H1 (cell line): ENCODE measurements at regions not wholly inside any gene's neighbourhood (a gene's known extent, or its start where the extent isn't known, plus 50 kb on each side); places are given as distances from the start of the nearest gene placed in this dataset.

Experiments
- BCL11A ChIP-seq, 2 experiments: IDR thresholded peaks; one replicate each; pipeline ENCODE4 v1.6.1; 2011; ENCODE audit warnings: low read depth in 2 of 2, low read length in 2 of 2, mild to moderate bottlenecking in 2 of 2
- CBX5 ChIP-seq: fragments of 300-800, 300-1000 bp; sonication (generic); IDR thresholded peaks from 2 replicates; pipeline ENCODE4 v1.7.1; 2016; ENCODE audit warnings: antibody characterized with exemption, low read length, low read depth
- CHD2 ChIP-seq: IDR thresholded peaks from 2 replicates; pipeline ENCODE4 v1.6.1; 2012; ENCODE audit warnings: low read length, improper control_type of control experiment
- CTCF ChIP-seq, 3 experiments: IDR thresholded peaks; 1 replicate in 2 of 3; 2 replicates in 1 of 3; pipeline versions ENCODE4 v1.5.1 to v1.6.1; 2011; ENCODE audit warnings: low read length in 3 of 3, mild to moderate bottlenecking in 3 of 3, inconsistent platforms in 2 of 3, low read depth in 1 of 3, moderate library complexity in 1 of 3; ENCODE audit not compliant: insufficient read depth in 1 of 3; ENCODE audit errors: control extremely low read depth in 1 of 3
- EP300 ChIP-seq, 2 experiments: IDR thresholded peaks; 1 replicate in 1 of 2; 2 replicates in 1 of 2; pipeline ENCODE4 v1.6.1; 2011 to 2012; ENCODE audit warnings: low read depth in 2 of 2, low read length in 2 of 2, mild to moderate bottlenecking in 2 of 2, borderline replicate concordance in 1 of 2, inconsistent platforms in 1 of 2, moderate library complexity in 1 of 2
- GABPA ChIP-seq: IDR thresholded peaks from 2 replicates; pipeline ENCODE4 v1.6.1; 2011; ENCODE audit warnings: mild to moderate bottlenecking, low read length, moderate library complexity, borderline replicate concordance; ENCODE audit not compliant: insufficient read depth
- MAFK ChIP-seq: IDR thresholded peaks from 2 replicates; pipeline ENCODE4 v1.6.1; 2012; ENCODE audit warnings: low read depth, mild to moderate bottlenecking, improper control_type of control experiment, low read length
- NRF1 ChIP-seq: IDR thresholded peaks from 2 replicates; pipeline ENCODE4 v1.6.1; 2011; ENCODE audit warnings: mild to moderate bottlenecking, low read depth, low read length, improper control_type of control experiment
- POLR2A ChIP-seq, 2 experiments: IDR thresholded peaks; 1 replicate in 1 of 2; 2 replicates in 1 of 2; pipeline ENCODE4 v1.6.1; 2011; ENCODE audit warnings: low read depth in 2 of 2, low read length in 2 of 2, mild to moderate bottlenecking in 2 of 2; ENCODE audit errors: control extremely low read depth in 1 of 2
- POU5F1 ChIP-seq: IDR thresholded peaks from 2 replicates; pipeline ENCODE4 v1.6.1; 2011; ENCODE audit warnings: low read depth, mild to moderate bottlenecking, low read length, moderate library complexity

- TF ChIP-seq NRF1 (no peak), CTCF (IDR thresholded peaks at IDR 0.05; ENCODE audit: control extremely low read depth in 1 of 3, insufficient read depth in 1 of 3, low read depth in 1 of 3, low read length in 3 of 3) (no peak), POU5F1 (no peak), MAFK (no peak), BCL11A (IDR thresholded peaks at IDR 0.05; ENCODE audit: low read depth in 2 of 2, low read length in 2 of 2) (no peak), CBX5 (no peak), EP300 (IDR thresholded peaks at IDR 0.05; ENCODE audit: borderline replicate concordance in 1 of 2, low read depth in 2 of 2, low read length in 2 of 2) (no peak), CHD2 (no peak), GABPA (no peak), POLR2A (IDR thresholded peaks at IDR 0.05; ENCODE audit: control extremely low read depth in 1 of 2, low read depth in 2 of 2, low read length in 2 of 2) (no peak)
These were observed 492.7 kb downstream of the CNTN3 start for GRCh38 chr3:74121761-74122160.
